ENCODE measurements at regions not wholly inside any gene's neighbourhood (a gene's known extent, or its start where the extent isn't known, plus 50 kb on each side); places are given as distances from the start of the nearest gene placed in this dataset.

- TF ChIP-seq TAF1 (IDR thresholded peaks at IDR 0.05; ENCODE audit: low read depth, low read length), result no peak
- no peak for TF ChIP-seq ATF2 (IDR thresholded peaks at IDR 0.05; ENCODE audit: low read length)
- TF ChIP-seq CBX5 (IDR thresholded peaks at IDR 0.05; ENCODE audit: low read depth, low read length), result no peak
- no peak for TF ChIP-seq CTCF (IDR thresholded peaks at IDR 0.05; ENCODE audit: control extremely low read depth in 1 of 3, insufficient read depth in 1 of 3, low read depth in 1 of 3, low read length in 3 of 3)
- no peak for TF ChIP-seq JUND (IDR thresholded peaks at IDR 0.05; ENCODE audit: low read length)
- no peak for TF ChIP-seq POLR2AphosphoS5 (IDR thresholded peaks at IDR 0.05; ENCODE audit: low read depth, low read length)
- TF ChIP-seq SP1 (IDR thresholded peaks at IDR 0.05; ENCODE audit: low read depth, low read length), result no peak
- no peak for TF ChIP-seq EP300 (IDR thresholded peaks at IDR 0.05; ENCODE audit: borderline replicate concordance in 1 of 2, low read depth in 2 of 2, low read length in 2 of 2)
- no peak for TF ChIP-seq RFX5 (IDR thresholded peaks at IDR 0.05; ENCODE audit: borderline replicate concordance, low read depth, low read length)
- no peak for TF ChIP-seq USF2 (IDR thresholded peaks at IDR 0.05; ENCODE audit: low read length)
- no peak for TF ChIP-seq JUN (IDR thresholded peaks at IDR 0.05; ENCODE audit: low read depth, low read length)
Measured at GRCh38 chr4:163768014-163768413, 273.5 kb downstream of the TMA16 start.

Data from H1 (cell line).